ENCODE measurements at regions not wholly inside any gene's neighbourhood (a gene's known extent, or its start where the extent isn't known, plus 50 kb on each side); places are given as distances from the start of the nearest gene placed in this dataset.

DNA sequence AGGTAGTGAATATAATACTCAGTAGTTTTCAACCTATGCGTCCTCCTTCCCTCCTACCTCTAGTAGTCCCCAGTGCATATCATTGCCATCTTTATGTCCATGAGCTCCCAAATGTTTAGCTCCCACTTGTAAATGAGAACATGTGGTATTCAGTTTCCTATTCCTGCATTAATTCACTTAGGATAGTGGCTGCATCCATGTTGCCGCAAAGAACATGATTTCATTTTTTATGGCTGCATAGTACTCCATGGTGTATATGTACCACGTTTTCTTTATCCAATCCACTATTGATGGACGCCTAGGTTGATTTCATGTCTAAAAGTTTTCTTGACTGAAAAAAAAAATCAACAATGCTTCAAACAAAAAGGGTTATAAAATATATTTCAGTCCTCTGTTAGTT, 303.4 kb upstream of the SGCG start:
- intact Hi-C loops (cut with micrococcal nuclease), result no loop called here
- CTCF ChIA-PET, result no interaction called here
- Histone ChIP-seq H3K9me2 (ENCODE audit: insufficient read depth) (no peaks in the 10 kb centered on the region), H3K9ac (ENCODE audit: low read length) (no peak overlapping the region), H4K20me1 (ENCODE audit: insufficient read depth) (no peaks in the 10 kb centered on the region), H3K4me1 (ENCODE audit: control insufficient read depth in 1 of 2, insufficient read depth in 2 of 2, low read length in 2 of 2) (no peaks in the 10 kb centered on the region), H3K27ac (ENCODE audit: low read depth, low read length) (no peak overlapping the region), H3K4me2 (ENCODE audit: low read length) (no peak overlapping the region), H2AFZ (ENCODE audit: low read depth, low read length, poor library complexity, severe bottlenecking) (no peak overlapping the region), H3K9me3 (ENCODE audit: control insufficient read depth in 1 of 2, insufficient read depth in 1 of 2, low read depth in 1 of 2, low read length in 2 of 2) (no peaks in the 10 kb centered on the region), H3K79me2 (ENCODE audit: insufficient read depth, low read length) (no peaks in the 10 kb centered on the region), H3K4me3 (replicated peaks in 1 of 2; ENCODE audit: low read depth in 1 of 2, low read length in 2 of 2) (no peak overlapping the region), H3K36me3 (ENCODE audit: control insufficient read depth in 1 of 2, insufficient read depth in 2 of 2, low read length in 2 of 2) (no peaks in the 10 kb centered on the region), H3K27me3 (ENCODE audit: insufficient read depth, low read length) (no peaks in the 10 kb centered on the region)
- no peak for TF ChIP-seq EZH2 (IDR thresholded peaks at IDR 0.05)
- TF ChIP-seq, protein P1, sequence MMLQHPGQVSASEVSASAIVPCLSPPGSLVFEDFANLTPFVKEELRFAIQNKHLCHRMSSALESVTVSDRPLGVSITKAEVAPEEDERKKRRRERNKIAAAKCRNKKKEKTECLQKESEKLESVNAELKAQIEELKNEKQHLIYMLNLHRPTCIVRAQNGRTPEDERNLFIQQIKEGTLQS (IDR thresholded peaks at IDR 0.05), result no peak
- TF ChIP-seq, protein P2, sequence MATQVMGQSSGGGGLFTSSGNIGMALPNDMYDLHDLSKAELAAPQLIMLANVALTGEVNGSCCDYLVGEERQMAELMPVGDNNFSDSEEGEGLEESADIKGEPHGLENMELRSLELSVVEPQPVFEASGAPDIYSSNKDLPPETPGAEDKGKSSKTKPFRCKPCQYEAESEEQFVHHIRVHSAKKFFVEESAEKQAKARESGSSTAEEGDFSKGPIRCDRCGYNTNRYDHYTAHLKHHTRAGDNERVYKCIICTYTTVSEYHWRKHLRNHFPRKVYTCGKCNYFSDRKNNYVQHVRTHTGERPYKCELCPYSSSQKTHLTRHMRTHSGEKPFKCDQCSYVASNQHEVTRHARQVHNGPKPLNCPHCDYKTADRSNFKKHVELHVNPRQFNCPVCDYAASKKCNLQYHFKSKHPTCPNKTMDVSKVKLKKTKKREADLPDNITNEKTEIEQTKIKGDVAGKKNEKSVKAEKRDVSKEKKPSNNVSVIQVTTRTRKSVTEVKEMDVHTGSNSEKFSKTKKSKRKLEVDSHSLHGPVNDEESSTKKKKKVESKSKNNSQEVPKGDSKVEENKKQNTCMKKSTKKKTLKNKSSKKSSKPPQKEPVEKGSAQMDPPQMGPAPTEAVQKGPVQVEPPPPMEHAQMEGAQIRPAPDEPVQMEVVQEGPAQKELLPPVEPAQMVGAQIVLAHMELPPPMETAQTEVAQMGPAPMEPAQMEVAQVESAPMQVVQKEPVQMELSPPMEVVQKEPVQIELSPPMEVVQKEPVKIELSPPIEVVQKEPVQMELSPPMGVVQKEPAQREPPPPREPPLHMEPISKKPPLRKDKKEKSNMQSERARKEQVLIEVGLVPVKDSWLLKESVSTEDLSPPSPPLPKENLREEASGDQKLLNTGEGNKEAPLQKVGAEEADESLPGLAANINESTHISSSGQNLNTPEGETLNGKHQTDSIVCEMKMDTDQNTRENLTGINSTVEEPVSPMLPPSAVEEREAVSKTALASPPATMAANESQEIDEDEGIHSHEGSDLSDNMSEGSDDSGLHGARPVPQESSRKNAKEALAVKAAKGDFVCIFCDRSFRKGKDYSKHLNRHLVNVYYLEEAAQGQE (IDR thresholded peaks at IDR 0.05; ENCODE audit: low read depth), result no peak
- no peak for TF ChIP-seq SIN3A (IDR thresholded peaks at IDR 0.05; ENCODE audit: low read depth)
- no peak for TF ChIP-seq RAD21 (IDR thresholded peaks at IDR 0.05; ENCODE audit: low read depth)
- no peak for TF ChIP-seq YY1 (IDR thresholded peaks at IDR 0.05; ENCODE audit: extremely low read depth, insufficient replicate concordance, low read depth, low read length)
- TF ChIP-seq POLR2A (IDR thresholded peaks at IDR 0.05; ENCODE audit: borderline replicate concordance, extremely low read depth, insufficient read depth, insufficient read length), result no peak
- no peak for TF ChIP-seq ELF1 (IDR thresholded peaks at IDR 0.05; ENCODE audit: borderline replicate concordance, low read depth)
- TF ChIP-seq, protein P3, sequence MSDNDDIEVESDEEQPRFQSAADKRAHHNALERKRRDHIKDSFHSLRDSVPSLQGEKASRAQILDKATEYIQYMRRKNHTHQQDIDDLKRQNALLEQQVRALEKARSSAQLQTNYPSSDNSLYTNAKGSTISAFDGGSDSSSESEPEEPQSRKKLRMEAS (IDR thresholded peaks at IDR 0.05), result no peak
- no peak for TF ChIP-seq ZNF274 (IDR thresholded peaks at IDR 0.05; ENCODE audit: low read depth, low read length)
- no peak for TF ChIP-seq CBX3 (IDR thresholded peaks at IDR 0.05; ENCODE audit: low read depth)
- no peak for TF ChIP-seq POLR2AphosphoS5 (IDR thresholded peaks at IDR 0.05; ENCODE audit: low read depth, low read length)
- TF ChIP-seq SP1 (IDR thresholded peaks at IDR 0.05; ENCODE audit: low read depth), result no peak
- DNase-seq (ENCODE audit: low read depth, low spot score), result no peak
- BruUV-seq (replicated peaks), result no TSS peak
- ATAC-seq, result no peak
- RAD21 ChIA-PET (ENCODE audit: low non-redundant PET in 1 of 2, low total read pairs in 2 of 2, uncharacterized antibody in 2 of 2, unreplicated experiment in 2 of 2), result no interaction called here
- POLR2A ChIA-PET, result no interaction called here

Data from HCT116 (cell line).